Muscle of leg (tissue), 3 donors: ENCODE measurements at regions not wholly inside any gene's neighbourhood (a gene's known extent, or its start where the extent isn't known, plus 50 kb on each side); places are given as distances from the start of the nearest gene placed in this dataset.

Source experiments
- DNase-seq: peaks from one replicate; pipeline ENCODE4 v3.0.0; 2013
- H3K27ac ChIP-seq: one replicate; pipeline ENCODE4 v1.5.1; 2013; ENCODE audit warnings: mild to moderate bottlenecking, low read length, control low read depth
- H3K27me3 ChIP-seq: one replicate; pipeline ENCODE4 v1.6.1; 2013; ENCODE audit warnings: low read length; ENCODE audit not compliant: control insufficient read depth, insufficient read depth
- H3K36me3 ChIP-seq: one replicate; pipeline ENCODE4 v1.6.1; 2013; ENCODE audit warnings: low read length; ENCODE audit not compliant: control insufficient read depth, insufficient read depth
- H3K4me1 ChIP-seq: one replicate; pipeline ENCODE4 v1.6.1; 2013; ENCODE audit warnings: low read length; ENCODE audit not compliant: control insufficient read depth, insufficient read depth
- H3K4me3 ChIP-seq: one replicate; pipeline ENCODE4 v1.5.1; 2013; ENCODE audit warnings: low read length, control low read depth
- H3K9me3 ChIP-seq: replicated peaks from 2 replicates; pipeline ENCODE4 v1.6.1; 2013; ENCODE audit warnings: low read depth, low read length; ENCODE audit not compliant: control insufficient read depth
- WGBS: methylation state at CpG from one replicate; pipeline ENCODE4 v1.1.5; 2013; ENCODE audit warnings: missing lambda C conversion rate; ENCODE audit not compliant: insufficient coverage; 5-methylcytosine and 5-hydroxymethylcytosine counted together

DNA sequence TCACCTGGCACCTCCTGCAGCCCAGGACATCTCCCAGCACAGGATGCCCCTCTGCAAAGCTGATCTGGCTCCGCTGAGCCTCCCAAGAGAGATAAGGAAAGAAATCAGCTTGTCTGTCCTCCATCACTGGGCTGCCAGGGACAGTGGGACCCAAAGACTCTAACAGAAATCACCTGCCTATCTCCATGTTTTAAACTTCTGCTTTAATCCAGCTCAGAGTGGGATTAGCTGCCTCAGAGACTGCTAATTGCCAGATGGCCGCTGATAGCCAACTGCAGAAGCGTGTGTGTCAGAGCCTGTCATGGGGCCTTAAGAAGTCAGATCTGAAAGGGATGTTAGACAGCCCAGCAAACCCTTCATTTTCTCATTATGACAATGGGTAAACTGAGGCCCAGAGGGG is 389.4 kb upstream of the KLHL29 start:
- no peak overlapping the region for H3K4me3 ChIP-seq
- no peaks in the 10 kb centered on the region for H3K36me3 ChIP-seq
- WGBS, result 100% methylated on average over 2 of the region's 3 CpGs
- H3K9me3 ChIP-seq, result no peaks in the 10 kb centered on the region
- no peaks in the 10 kb centered on the region for H3K27me3 ChIP-seq
- peaks cover 3% of the 10 kb centered on the region for H3K4me1 ChIP-seq
- no peak overlapping the region for H3K27ac ChIP-seq
- no peak for DNase-seq

DNA sequence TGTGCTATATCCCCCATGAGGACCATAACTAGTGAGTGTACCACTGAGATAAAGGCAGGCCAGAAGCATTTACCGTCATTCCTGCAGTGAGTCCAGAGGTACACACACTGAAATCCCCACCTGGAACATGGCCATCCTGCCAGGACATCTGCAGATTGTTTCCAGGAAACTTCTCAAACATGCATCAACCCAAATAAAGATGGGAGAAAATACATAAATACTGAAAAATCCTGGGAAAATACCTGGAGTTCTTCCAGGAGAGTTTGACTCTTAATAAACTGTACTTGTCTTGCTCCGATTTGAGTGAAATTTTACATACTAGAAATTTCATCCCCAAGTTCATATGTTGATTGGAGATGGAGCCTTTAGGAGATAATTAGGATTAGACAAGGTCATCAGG is 388.1 kb upstream of the KLHL29 start:
- no CpG with 5 or more reads among the region's 2 CpGs for WGBS
- no peaks in the 10 kb centered on the region for H3K36me3 ChIP-seq

DNA sequence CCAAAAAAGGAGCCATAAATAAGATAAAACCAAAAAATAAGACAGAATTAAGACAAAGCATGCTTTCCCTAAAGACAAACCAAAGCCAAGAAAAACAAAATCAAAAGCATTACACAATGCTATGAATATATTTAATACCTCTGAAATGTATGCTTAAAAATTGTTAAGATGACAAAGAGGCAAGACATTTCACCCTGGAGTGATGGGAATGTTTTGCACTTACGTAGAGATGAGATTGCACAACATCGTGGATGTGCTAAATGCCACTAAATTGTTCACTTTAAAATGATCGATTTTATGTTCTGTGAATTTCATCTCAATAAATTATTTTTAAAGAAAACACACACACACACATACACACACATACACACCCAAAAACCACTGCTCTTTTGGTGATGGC is 386.6 kb upstream of the KLHL29 start:
- Histone ChIP-seq H3K27me3 (no peaks in the 10 kb centered on the region), H3K4me3 (no peak overlapping the region), H3K4me1 (peaks cover 3% of the 10 kb centered on the region), H3K27ac (peak overlapping the region; percentile 35), H3K36me3 (no peaks in the 10 kb centered on the region), H3K9me3 (no peaks in the 10 kb centered on the region)
- no CpG with 5 or more reads among the region's 3 CpGs for WGBS
- DNase-seq, result peak; percentile 57

More for the DNA sequence above, 388.1 kb upstream of the KLHL29 start:
- DNase-seq, result peak; percentile 63
- Histone ChIP-seq H3K9me3 (no peaks in the 10 kb centered on the region), H3K27ac (peak overlapping the region; percentile 13), H3K4me3 (no peak overlapping the region), H3K4me1 (peaks cover 3% of the 10 kb centered on the region), H3K27me3 (no peaks in the 10 kb centered on the region)

DNA sequence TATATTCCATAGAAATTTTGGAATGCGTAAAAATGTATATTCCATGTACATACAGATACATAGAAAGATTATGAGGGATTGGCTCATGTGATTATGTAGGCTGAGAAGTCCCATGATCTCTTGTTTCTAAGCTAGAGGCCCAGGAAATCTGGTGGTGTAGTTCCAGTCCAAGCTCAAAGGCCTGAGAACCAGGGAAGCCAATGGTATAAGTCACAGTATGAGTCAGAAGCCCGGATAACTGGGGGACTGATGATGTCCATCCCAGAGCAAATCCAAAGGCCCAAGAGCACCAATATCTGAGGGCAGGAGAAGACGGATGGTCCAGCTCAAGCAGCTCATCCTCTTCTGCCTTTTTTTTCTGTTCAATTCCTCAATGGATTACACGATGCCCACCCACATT is 385.0 kb upstream of the KLHL29 start:
- Histone ChIP-seq H3K4me1 (peaks cover 3% of the 10 kb centered on the region), H3K4me3 (no peak overlapping the region), H3K27ac (no peak overlapping the region), H3K36me3 (no peaks in the 10 kb centered on the region), H3K9me3 (no peaks in the 10 kb centered on the region), H3K27me3 (no peaks in the 10 kb centered on the region)
- no peak for DNase-seq
- 94% methylated on average over 2 of the region's 4 CpGs for WGBS

DNA sequence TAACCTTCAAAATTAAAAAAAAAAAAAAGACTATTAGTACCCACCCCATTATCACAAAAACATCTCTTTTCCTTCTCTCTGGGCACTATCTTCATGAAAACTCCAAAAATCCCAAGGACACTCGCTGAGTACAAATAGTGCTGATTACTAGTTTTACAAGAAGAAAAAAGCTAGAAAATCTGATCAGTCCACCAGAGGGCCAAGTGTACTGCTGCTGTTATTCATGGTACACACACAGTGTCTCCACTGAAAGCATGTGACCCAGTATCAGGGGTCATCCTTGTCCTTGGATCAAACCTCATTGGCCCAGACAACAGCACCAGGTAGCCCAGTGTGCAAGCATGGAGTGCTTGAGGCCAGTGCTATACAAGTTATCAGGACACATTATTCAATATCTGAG is 382.7 kb upstream of the KLHL29 start:
- DNase-seq, result no peak
- Histone ChIP-seq H3K36me3 (no peaks in the 10 kb centered on the region), H3K27me3 (no peaks in the 10 kb centered on the region), H3K27ac (no peak overlapping the region), H3K4me1 (no peaks in the 10 kb centered on the region), H3K9me3 (no peaks in the 10 kb centered on the region), H3K4me3 (no peak overlapping the region)
- no CpG with 5 or more reads among the region's 1 CpG for WGBS

DNA sequence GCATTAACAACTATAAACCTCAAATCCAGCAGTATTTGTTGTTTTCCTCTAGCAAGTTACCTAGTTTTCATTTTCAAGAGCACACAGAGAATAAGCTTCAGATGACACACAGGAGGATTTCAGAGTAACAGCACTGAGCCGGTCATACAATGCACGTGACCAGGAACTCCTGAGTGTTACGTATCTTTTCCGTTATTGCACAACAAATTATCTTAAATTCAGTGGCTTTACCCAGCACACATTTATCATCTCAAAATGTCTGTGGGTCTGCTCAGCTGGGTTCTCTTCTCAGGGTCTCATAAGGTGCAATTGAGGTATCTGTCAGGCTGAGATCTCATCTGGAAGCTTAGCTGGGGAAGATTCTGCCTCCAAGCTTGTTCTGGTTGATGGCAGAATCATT is 379.5 kb upstream of the KLHL29 start:
- Histone ChIP-seq H3K27ac (no peak overlapping the region), H3K4me3 (no peak overlapping the region), H3K27me3 (no peaks in the 10 kb centered on the region), H3K36me3 (no peaks in the 10 kb centered on the region), H3K4me1 (peaks cover 19% of the 10 kb centered on the region), H3K9me3 (no peaks in the 10 kb centered on the region)
- DNase-seq, result no peak
- 90% methylated on average over 2 of the region's 4 CpGs for WGBS

DNA sequence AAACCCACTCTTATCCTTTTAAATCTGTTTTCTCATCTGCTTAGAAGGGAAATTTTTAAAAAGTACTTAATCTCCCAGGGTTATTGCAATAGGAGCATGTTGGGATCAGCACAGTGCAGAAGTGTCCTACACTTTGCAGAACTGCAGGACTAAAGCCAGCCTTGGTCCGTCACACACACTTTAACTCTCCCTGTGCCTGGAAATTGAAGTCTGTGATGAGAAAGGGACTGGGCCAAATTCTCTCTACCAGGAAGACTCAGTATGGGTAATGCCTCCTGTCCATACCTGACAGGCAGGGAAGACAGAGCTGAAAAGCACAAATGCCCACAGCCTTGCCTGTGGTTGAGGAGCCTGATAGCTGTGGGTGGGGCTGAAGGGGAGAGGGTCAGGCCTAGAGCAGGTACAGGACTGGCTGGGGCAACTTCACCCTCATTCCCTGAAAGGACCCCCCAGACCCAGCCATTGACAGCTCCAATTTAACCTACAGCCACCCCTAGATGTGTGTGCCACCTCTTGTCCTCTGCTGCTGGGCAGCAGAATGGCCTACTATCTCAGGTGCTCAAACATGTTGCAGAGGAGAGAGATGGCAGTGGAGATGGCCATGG is 377.2 kb upstream of the KLHL29 start:
- H3K4me1 ChIP-seq, result peaks cover 19% of the 10 kb centered on the region
- WGBS, result 80% methylated on average over 1 of the region's 1 CpG

DNA sequence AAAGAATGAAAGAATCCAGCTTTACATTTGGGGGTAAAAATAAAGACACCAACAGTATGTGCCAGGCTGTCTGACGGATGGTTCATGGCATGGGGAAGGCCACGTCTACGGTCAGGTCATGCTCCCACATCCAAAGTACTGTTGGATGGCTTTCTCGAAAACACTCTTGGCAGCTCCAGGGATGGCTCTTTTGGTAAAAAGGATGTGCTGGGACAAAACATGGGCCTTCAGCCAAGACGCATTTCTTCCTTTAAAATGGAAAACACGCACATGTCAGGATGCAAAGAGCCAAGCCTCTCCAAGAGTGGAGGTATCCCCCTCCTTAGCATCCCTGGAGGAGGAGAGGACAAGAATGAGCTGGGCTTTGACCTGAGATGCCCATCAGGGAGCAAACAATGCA is 376.5 kb upstream of the KLHL29 start:
- 41% methylated on average over 3 of the region's 6 CpGs for WGBS

More for the DNA sequence above, 377.2 kb upstream of the KLHL29 start:
- Histone ChIP-seq H3K4me3 (no peak overlapping the region), H3K27ac (no peak overlapping the region), H3K9me3 (no peaks in the 10 kb centered on the region), H3K36me3 (no peaks in the 10 kb centered on the region), H3K27me3 (no peaks in the 10 kb centered on the region)
- DNase-seq, result peak; percentile 23

DNA sequence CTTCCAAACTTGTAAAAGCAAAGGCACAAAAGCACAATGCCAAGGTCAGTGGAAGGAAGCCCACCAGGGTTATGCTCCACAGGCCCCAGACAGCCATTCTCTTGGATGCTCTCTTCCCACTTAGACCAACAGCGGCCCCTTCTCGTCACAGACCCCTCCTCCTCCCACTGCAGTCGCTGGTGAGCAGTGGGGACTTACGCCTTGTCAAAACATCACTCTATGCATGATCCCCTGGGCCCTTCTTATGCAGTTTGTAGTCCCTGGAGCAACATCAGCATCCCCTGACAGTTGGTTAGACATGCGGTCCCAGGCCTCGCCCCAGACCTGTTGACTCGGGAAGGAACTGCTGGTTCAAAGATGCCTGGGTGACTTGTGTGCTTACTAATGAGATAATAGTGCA is 376.0 kb upstream of the KLHL29 start:
- 94% methylated on average over 4 of the region's 7 CpGs for WGBS
- H3K4me3 ChIP-seq, result no peak overlapping the region

More for the DNA sequence above, 376.5 kb upstream of the KLHL29 start:
- Histone ChIP-seq H3K36me3 (no peaks in the 10 kb centered on the region), H3K4me3 (no peak overlapping the region), H3K9me3 (no peaks in the 10 kb centered on the region), H3K4me1 (peaks cover 19% of the 10 kb centered on the region), H3K27me3 (no peaks in the 10 kb centered on the region), H3K27ac (no peak overlapping the region)
- peak; percentile 80 for DNase-seq

DNA sequence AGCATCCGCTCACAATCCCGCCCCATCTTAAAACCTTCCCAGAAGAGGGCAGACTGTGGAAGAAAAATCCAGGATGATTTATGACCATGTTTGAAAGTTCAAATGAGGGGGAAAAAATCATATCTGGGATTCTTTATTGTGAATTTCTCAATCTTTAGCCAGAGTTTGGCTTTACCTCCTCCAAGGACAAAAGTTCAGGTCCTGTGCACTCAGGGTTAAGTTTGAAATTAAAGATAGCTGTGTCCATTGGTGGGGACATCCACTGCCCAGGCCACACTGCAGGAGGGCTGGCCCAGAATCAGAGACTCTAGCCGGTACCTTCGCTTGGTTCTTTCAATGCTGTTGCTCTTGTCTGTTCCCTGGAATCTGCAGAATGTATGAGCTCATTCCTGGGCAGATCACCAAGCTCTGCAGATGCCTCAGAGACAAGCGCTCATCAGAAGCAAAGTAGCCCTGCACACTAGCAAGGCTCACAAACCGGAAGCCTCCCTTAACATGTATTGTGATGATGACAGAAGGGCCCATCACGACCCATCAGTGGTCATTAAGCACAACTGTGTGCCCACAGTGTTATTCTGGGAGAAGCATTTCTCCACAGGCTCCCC is 375.3 kb upstream of the KLHL29 start:
- Histone ChIP-seq H3K36me3 (no peaks in the 10 kb centered on the region), H3K4me1 (peaks cover 19% of the 10 kb centered on the region), H3K27ac (peak overlapping the region; percentile 45), H3K9me3 (no peaks in the 10 kb centered on the region), H3K27me3 (no peaks in the 10 kb centered on the region), H3K4me3 (no peak overlapping the region)
- peak; percentile 98 for DNase-seq
- WGBS, result 16% methylated on average over 2 of the region's 7 CpGs

More for the DNA sequence above, 376.0 kb upstream of the KLHL29 start:
- Histone ChIP-seq H3K27me3 (no peaks in the 10 kb centered on the region), H3K4me1 (peaks cover 19% of the 10 kb centered on the region), H3K9me3 (no peaks in the 10 kb centered on the region), H3K36me3 (no peaks in the 10 kb centered on the region), H3K27ac (no peak overlapping the region)
- no peak for DNase-seq
